RWPE2 (cell line): ENCODE measurements at regions not wholly inside any gene's neighbourhood (a gene's known extent, or its start where the extent isn't known, plus 50 kb on each side); places are given as distances from the start of the nearest gene placed in this dataset.
"Not testable (repeated sequence)": the region's sequence is repeated elsewhere in the genome, so short reads cannot be mapped to it uniquely, and the experiment has no call there.

Experiments used
- ATAC-seq: fragments of 200-7000 bp; cut with Tn5 transposase; 3 replicates; pipeline ENCODE4 v1.9.1; 2021; ENCODE audit warnings: low read depth
- DNase-seq: peaks from one replicate; pipeline ENCODE4 v3.0.0-alpha.2; 2020; ENCODE audit warnings: low spot score
- H3K27ac ChIP-seq: fragments of 450-650 bp; 2 replicates; pipeline ENCODE4 v1.5.1; 2017; ENCODE audit warnings: mild to moderate bottlenecking; ENCODE audit not compliant: poor library complexity, severe bottlenecking
- H3K27me3 ChIP-seq: fragments of 250-450 bp; sonication (Bioruptor Pico); 2 replicates; pipeline ENCODE4 v1.5.1; 2021; ENCODE audit warnings: mild to moderate bottlenecking, moderate library complexity; ENCODE audit not compliant: insufficient read depth, poor library complexity, severe bottlenecking
- H3K36me3 ChIP-seq: fragments of 250-450 bp; sonication (Bioruptor Pico); 2 replicates; pipeline ENCODE4 v1.5.1; 2020; ENCODE audit warnings: low read depth, mild to moderate bottlenecking, moderate library complexity
- H3K4me1 ChIP-seq: fragments of 250-450 bp; sonication (Bioruptor Pico); 2 replicates; pipeline ENCODE4 v1.5.1; 2021; ENCODE audit warnings: mild to moderate bottlenecking, moderate library complexity; ENCODE audit not compliant: insufficient read depth, poor library complexity, severe bottlenecking
- H3K4me3 ChIP-seq: fragments of 250-450 bp; sonication (Bioruptor Pico); 2 replicates; pipeline ENCODE4 v1.5.1; 2021; ENCODE audit warnings: mild to moderate bottlenecking, moderate library complexity; ENCODE audit not compliant: severe bottlenecking
- H3K9me3 ChIP-seq: fragments of 250-450 bp; sonication (Bioruptor Pico); 2 replicates; pipeline ENCODE4 v1.5.1; 2021; ENCODE audit warnings: mild to moderate bottlenecking, moderate library complexity; ENCODE audit not compliant: severe bottlenecking
- TF ChIP-seq, protein P1 (sequence below): fragments of 450-650 bp; IDR thresholded peaks from one replicate; pipeline ENCODE4 v1.5.1; 2017; ENCODE audit warnings: mild to moderate bottlenecking, moderate library complexity; ENCODE audit not compliant: poor library complexity, severe bottlenecking

DNA sequence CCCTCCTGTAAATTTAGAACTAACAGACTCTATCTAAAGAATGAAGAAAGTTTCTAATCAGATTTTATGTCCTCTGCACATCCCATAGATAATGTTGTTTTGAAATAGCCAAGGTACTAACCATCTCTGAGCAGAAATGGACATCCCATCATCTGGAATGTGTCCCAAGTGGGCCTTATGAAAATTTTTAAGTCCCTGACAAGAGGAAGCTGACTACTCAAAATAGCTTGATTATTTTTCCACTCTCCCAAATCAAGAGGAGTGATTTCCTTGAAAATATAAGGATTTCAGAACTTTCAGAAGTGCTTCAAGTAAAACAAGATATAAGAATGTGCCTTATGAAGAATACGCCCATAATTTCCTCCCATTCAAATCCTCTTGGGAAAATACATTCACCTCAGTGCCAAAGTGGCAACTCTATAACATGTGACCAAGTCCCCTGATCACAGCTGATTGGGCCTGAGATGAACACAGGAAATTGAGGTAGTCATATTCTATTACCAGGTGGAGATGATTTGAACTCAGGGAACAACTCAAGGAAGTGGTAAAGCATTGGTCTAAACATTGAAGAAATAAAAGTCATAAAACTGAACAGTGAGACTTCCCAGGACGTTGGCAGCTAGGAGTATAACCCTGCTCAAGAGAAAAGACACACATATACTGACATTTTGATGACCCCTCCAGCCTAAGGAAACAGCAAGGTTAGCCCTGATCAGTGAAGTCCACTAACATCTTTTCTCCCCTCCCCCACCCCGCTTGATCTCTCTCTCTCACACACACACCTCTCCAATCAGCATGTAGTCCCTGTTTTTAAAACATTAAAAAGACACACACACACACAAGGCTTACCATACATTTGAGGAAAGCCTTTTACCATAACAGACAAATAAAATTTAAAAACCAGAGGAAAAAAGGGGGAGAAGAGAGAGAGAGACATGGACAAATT lies 70.8 kb upstream of the TEAD1 start:
- ATAC-seq (no peak), DNase-seq (no peak)
- H3K36me3 ChIP-seq, result no peaks in the 10 kb centered on the region
- H3K27me3 ChIP-seq, result no peaks in the 10 kb centered on the region
- H3K9me3 ChIP-seq, result peaks cover 2% of the 10 kb centered on the region
- no peaks in the 10 kb centered on the region for H3K4me1 ChIP-seq
- TF ChIP-seq, protein P1, sequence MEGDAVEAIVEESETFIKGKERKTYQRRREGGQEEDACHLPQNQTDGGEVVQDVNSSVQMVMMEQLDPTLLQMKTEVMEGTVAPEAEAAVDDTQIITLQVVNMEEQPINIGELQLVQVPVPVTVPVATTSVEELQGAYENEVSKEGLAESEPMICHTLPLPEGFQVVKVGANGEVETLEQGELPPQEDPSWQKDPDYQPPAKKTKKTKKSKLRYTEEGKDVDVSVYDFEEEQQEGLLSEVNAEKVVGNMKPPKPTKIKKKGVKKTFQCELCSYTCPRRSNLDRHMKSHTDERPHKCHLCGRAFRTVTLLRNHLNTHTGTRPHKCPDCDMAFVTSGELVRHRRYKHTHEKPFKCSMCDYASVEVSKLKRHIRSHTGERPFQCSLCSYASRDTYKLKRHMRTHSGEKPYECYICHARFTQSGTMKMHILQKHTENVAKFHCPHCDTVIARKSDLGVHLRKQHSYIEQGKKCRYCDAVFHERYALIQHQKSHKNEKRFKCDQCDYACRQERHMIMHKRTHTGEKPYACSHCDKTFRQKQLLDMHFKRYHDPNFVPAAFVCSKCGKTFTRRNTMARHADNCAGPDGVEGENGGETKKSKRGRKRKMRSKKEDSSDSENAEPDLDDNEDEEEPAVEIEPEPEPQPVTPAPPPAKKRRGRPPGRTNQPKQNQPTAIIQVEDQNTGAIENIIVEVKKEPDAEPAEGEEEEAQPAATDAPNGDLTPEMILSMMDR, result no peak
- no peak overlapping the region for H3K4me3 ChIP-seq
- no peak overlapping the region for H3K27ac ChIP-seq

DNA sequence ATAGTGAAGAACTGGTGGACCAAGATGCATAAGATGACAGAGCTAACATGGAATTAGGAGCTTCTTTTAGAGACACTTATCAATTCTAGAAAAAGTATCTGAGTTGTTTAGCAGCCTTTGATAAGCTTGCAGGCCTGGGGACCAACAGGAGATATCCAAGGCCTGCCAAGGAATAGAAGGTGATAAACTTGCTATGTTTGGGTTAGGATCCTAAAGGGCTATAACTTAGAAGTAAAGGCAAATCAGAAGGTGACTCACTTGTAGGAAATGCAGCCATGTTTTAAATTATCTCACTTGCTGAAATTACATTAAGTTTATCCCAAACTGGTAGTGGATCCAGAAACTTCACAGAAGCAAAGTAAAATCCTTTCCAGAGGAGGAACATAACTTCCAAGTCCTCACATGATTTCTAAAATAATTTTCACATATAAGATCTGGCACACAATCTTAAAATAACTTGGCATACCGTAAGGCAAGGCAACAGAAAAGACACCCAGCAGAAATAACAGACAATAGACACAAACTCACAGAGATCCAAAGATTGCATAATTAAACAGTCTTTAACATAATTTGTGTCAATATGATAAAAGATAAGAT lies 69.6 kb upstream of the TEAD1 start:
- ATAC-seq (no peak), DNase-seq (no peak)
- no peaks in the 10 kb centered on the region for H3K36me3 ChIP-seq
- no peak overlapping the region for H3K4me3 ChIP-seq
- H3K27me3 ChIP-seq, result no peaks in the 10 kb centered on the region
- TF ChIP-seq, protein P1, result no peak
- no peaks in the 10 kb centered on the region for H3K9me3 ChIP-seq
- no peak overlapping the region for H3K27ac ChIP-seq
- H3K4me1 ChIP-seq, result no peaks in the 10 kb centered on the region

DNA sequence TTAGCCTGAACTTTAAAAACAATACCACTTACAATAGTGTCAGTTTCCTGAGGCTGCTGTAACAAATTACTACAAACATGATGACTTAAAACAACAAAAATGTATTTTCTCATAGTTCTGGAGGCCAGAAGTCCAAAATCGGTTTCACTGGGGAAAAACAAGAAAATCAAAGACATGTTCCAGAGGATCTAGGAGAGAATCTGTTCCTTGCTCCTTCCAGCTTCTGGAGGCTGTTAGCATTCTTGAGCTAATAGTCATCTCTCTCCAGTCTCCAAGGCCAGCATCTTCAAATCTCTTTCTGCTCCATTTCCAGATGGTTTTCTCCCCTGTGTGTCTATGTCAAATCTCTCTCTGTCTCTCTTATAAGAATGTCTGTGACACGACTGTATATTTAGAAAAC lies 67.6 kb upstream of the TEAD1 start:
- Histone ChIP-seq H3K36me3 (no peaks in the 10 kb centered on the region), H3K9me3 (no peaks in the 10 kb centered on the region), H3K4me3 (no peak overlapping the region), H3K4me1 (no peaks in the 10 kb centered on the region), H3K27me3 (no peaks in the 10 kb centered on the region), H3K27ac (no peak overlapping the region)
- 0 out of 3 replicates have a peak, but pooled peaks have one; percentile 33 for ATAC-seq
- TF ChIP-seq, protein P1, result no peak
- no peak for DNase-seq

DNA sequence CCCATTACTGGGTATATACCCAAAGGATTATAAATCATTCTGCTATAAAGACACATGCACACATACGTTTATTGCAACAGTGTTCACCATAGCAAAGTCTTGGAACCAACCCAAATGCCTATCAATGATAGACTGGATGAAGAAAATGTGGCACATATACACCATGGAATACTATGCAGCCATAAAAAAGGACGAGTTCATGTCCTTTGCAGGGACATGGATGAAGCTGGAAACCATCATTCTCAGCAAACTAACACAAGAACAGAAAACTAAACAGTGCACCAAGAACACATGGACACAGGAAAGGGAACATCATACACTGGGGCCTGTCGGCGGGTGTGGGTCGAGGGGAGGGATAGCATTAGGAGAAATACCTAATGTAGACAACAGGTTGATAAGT lies 65.5 kb upstream of the TEAD1 start:
- H3K9me3 ChIP-seq, ATAC-seq, H3K27me3 ChIP-seq, DNase-seq, H3K36me3 ChIP-seq, H3K4me1 ChIP-seq, H3K27ac ChIP-seq, H3K4me3 ChIP-seq: not testable (repeated sequence)

DNA sequence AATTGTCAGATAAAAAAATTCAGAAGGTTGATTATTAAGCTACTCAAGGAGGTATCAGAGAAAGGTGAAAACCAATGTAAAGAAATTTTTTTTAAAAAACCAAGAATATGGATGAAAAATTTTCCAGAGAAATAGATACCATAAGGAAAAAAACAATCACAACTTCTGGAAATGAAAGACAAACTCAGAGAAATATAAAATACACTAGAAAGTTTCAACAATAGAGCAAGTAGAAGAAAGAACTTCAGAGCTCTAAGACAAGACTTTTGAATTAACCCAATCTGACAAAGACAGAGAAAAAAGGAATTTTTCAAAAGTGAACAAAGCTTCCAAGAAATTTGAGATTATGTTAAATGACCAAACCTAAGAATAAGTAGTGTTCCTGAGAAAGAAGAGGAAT lies 62.9 kb upstream of the TEAD1 start:
- H3K4me3 ChIP-seq, result no peak overlapping the region
- no peaks in the 10 kb centered on the region for H3K36me3 ChIP-seq
- peaks cover 4% of the 10 kb centered on the region for H3K9me3 ChIP-seq
- no peak overlapping the region for H3K27ac ChIP-seq
- TF ChIP-seq, protein P1, result no peak
- no peaks in the 10 kb centered on the region for H3K27me3 ChIP-seq
- DNase-seq (no peak), ATAC-seq (no peak)
- H3K4me1 ChIP-seq, result no peaks in the 10 kb centered on the region
